Activated gamma-delta T cell treated with Interleukin-2 at 50 U/mL for 16 hours (primary cell): ENCODE measurements at regions not wholly inside any gene's neighbourhood (a gene's known extent, or its start where the extent isn't known, plus 50 kb on each side); places are given as distances from the start of the nearest gene placed in this dataset.
"Not testable (repeated sequence)": the region's sequence is repeated elsewhere in the genome, so short reads cannot be mapped to it uniquely, and the experiment has no call there.

ENCODE experiments used
- DNase-seq: peaks from one replicate; pipeline ENCODE4 v3.0.0-alpha.2; 2020

DNA sequence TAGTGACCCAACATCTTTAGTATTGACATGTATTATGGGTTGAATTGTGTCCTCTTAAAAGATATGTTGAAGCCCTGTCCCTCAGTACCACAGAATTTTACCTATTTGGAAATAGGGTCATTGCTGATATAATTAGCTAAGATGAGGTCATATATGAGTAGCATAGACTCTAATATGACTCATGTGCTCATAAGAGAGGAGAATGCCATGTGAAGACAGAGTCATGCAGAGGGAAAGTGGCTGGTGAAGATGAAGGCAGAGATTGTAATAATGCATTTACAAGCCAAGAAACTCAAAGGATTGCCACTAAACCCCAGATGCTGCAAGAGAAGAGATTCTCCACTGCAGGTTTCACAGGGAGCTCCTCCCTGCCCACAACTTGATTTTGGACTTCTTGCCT is 496.4 kb downstream of the KIF20B start:
- DNase-seq: no peak

DNA sequence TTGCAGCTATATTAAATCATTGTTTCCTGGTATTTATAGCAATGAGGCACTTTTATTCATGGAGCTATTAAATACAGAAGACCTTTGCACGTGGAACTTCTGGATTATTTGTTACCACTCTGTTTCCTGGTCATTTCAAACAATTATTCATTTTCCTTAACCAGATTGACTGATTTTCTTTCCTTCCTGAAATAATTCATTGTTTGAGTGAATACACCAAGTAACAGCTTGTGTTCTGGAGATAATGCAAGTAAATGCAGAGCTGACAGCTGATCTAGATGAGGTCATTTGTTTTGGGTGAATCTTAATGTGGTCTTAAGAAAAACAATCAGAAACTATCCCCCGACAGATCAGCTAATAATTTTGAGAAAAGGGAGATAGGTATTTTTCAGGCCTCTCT is 497.7 kb downstream of the KIF20B start:
- no peak for DNase-seq

DNA sequence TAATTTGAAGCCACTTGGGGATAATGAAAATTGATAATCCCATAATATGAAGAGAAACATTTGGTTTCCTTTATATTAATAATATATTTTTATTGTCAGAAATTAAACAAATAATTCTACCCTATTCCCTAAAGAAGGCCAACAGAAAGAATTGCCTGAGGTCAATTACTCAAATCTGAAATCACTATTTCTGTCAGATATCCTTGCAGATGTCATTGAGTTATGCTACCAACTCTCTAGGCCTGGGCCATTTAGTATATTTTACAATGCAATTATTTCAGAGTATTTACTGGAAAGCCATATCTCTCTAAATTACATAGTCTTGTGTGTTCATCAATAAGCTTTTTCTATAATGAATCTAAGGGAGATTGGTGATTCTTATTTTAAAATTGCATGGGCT is 498.1 kb downstream of the KIF20B start:
- no peak for DNase-seq

DNA sequence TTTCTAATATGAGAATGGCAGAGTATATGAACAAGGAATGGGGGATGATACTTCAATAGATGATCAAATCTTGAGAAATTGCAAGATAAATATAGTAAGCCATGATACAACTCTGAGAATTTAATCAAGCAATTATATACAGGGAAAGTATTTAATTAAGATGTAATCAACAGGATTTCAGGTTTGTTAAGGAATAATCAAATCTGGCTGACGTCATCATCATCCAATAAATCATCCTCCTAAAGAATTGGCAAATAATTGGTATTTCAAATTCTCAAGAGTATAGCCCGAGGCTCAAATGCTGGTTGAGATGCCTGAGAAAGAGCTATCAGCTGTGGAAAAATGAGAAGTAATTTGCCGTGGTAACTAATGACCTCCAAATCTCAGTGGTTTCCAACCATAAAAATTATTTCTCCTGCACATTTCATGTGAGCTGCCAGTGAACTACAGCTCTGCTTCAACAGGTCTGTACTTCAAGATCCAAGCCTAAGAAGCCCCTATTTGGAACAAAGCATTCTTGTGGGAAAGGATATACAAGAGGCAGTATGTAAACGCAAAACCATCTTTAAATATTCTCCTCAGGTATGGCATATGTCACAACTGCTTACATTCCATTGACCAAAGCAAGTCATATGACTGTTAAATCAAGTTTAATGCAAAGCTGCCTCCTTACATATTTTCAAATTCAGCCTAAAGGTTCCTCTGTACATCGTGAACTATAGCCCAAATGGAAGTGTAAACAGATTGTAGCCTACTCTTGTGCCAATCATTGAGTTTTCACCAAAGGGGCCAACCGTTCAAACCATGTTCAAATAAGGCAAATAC is 503.0 kb downstream of the KIF20B start:
- DNase-seq: no peak

DNA sequence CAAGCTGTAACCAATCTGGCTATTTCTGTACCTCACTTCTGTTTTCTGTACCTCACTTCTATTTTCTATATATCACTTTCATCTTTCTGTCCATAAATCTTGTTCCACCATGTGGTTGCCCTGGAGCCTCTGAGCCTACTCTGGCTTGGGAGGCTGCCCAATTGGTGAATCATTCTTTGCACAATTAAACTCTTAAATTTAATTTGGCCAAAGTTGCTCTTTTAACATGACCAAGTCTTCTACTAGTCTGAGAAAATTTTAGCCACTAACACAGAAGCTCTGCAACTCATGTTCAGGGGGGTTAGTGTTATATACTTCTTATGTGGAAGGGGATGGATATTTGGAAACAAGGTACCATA is 503.5 kb downstream of the KIF20B start:
- DNase-seq: no peak

DNA sequence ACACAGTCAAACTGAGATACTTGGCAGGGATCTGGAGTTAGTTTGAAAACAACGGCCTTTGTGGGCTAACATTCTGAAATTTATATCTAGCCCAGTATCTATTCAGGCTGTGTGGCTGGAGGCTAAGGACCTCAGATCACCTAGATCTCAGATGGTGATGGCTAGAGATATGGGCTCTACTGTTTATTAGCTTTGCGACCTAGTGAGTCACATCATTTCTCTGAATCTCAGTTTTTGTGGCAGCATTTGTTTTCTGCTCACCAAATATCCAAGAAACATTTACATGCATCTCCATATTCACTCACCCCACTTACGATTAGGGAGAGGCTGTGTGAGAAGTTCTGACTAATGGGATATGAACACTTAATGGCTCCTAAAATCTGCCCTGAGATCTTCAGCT is 503.9 kb downstream of the KIF20B start:
- no peak for DNase-seq

DNA sequence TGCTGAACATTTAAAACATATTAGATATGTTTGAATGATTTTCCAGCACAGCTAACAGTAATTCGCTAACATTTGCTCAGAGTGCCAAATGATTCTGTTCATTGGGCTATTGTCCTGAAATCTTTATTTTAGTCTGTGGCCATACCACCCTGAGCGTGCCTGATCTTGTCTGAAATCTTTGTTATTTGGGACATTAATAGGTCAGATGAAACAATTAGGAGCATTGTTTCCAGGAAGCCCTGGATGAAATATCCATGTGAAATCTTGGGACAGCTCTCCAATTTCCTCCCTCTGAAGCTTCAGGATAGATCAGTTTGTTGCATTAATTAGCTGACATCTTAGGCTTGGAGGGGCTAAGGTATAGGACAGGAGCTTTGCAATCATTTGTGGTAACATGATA is 512.0 kb downstream of the KIF20B start:
- no peak for DNase-seq

DNA sequence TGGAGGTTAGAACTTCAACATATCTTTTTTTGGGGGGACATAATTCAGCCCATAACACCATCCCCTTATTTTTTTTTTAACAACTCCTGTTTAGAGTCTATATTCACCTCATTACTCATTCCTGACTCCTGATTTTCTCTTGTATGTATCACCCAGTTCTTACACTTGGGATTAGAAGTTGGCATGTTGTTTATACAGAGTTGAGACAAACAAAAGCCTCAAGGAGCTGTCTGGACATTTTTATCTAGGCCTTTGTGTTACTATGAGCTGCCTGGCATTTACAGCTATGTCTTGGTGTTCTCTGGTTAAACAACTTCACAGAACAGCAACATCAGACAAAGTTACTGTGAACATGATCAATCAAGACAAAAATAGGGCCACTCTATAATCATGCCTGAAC is 517.5 kb downstream of the KIF20B start:
- DNase-seq: no peak

DNA sequence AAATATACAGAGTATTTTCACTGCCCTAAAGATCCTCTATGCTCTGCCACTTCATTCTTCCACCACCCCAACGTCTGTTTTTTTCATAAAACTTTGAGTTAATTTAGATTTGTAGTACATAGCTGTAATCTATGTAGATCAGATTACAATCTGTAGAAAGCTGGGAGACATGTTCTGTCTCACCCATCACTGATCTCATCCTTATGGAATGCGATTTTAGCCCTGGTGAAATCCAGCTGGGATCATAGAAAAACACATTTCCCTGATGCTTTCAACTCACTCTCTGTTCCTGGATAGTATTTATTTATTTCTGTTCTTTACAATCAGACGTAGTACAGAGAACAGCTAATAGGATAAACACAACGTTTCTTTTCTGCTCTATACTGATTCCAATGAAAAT is 521.0 kb downstream of the KIF20B start:
- no peak for DNase-seq

DNA sequence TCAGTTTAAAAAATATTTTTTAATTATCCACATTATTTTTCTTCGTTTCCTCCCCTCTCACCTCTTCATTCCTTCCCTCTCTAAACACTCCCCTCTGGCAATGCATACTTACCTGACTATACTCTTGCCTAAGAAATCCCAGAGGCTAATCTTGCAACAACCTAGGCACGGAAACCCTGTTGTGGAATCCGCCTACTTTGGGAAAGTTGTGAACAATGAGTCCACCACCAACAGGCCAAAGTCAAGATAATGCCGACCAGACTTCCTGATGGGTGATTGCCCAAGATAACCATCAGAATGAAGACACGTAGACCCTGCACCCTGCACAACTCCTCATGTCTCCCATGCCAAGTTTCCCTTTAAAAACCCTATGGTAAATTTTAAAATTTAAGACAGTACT is 521.5 kb downstream of the KIF20B start:
- DNase-seq: no peak

DNA sequence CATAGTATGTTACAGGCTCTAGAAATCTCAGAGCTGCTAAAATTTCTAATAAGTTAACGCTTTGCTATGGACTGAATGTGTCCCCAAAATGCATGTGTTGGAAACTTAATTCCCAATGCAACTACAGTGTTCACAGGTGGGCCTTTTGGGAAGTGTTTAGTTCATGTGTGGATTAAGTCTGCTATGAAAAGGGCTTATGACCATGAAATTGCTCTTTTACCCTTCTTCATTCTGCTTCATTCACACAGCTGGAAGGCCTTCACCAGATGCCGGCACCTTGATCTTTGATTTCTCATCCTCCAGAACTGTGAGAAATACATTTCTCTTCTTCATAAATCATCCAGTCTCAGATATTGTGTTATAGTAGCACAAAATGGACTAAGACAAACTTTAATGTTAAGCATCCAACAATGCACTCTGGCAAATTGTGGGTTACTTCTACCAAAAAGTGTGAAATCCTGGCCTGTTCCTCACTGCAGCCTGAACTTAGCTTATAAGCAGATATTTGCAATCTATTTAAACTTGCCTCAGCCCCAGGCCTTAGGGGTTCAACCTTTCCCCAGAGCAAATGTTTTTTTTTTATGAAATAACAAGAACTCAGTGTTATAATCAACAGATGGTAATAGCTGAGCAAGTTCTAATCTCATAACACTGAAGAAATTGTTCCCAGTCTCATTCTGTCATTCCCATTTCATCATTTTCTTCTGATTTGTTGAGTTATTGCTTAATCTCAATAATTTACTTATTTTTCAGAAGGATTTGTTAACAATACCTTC is 523.6 kb downstream of the KIF20B start:
- DNase-seq: no peak

DNA sequence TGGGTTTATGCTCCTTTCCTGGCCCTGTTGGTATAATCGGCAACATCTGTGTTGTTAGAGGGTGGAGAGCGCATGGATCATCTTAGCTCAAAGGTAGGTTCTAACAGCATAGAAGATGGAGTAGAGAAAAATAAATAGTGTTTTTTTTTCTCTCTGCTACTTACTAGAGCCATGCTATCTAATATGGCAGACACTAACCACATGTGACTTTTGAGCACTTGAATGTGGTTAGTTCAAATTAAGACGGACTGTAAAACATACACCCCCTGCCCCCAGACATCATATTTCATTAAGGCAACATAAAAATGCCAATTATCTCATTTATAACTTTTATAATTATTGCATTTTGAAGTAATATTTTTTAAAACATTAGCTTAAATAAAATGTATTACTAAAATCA is 525.1 kb downstream of the KIF20B start:
- DNase-seq: no peak

DNA sequence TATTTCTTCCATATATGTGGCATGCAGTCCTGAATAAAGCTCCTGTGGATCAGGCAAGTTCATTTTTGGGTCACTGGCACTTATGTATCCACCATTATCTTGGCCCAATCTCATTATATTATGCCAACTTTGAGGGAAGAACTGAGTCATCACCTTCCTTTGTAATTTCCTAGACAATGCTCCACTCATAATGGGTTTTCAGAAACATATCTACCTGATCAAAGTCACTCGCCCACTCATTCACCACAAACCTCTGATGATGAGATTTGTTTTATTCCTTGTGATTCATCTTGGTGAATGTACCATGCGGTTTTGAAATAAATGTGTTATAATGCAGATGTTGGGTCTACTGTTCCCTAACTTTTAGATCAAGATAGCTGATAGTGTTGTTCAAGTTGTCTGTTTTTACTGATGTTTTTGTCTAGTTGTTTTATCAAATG is 525.8 kb downstream of the KIF20B start:
- DNase-seq: no peak

DNA sequence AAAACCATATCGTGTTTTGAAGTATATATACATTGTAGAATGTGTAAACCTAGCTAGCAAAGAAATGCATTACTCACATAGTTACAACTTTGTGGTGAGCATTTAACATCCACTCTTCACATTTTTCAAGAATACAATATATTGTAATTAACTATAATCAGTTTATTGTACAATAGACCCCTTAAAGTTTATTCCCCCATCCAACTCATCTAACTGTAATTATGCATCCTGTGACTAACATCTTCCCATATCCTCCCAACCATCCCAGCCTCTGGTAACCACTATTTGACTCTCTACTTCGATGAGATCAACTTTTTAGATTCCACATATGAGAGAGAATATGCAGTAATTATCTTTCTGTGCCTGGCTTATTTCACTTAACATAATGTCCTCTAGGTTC is 526.4 kb downstream of the KIF20B start:
- no peak for DNase-seq

DNA sequence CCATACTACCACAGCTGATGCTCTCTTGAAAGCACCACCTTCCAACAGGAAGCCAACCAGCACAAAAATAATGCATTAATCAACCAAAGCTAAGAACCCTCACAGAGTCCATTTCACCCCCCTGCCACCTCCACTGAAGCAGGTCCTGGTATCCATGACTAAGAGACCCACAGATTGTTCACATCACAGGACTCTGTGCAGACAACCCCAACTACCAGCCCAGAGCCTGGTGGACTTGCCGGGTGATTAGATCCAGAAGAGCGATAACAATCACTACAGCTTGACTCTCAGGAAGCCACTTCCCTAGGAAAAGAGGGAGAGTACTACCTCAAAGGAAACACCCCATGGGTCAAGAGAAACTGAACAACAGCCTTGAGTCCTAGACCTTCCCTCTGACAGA is 528.1 kb downstream of the KIF20B start:
- no peak for DNase-seq

DNA sequence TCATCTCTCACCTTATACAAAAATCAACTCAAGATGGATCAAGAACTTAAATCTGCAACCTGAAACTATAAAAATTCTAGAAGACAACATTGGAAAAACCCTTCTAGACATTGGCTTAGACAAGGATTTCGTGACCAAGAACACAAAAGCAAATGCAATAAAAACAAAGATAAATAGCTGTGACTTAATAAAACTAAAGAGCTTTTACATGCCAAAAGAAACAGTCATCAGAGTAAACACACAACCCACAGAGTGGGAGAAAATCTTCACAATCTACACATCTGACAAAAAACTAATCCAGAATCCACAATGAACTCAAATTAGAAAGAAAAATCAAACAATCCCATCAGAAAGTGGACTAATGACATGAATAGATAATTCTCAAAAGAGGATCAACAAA is 532.4 kb downstream of the KIF20B start:
- not testable (repeated sequence) for DNase-seq

DNA sequence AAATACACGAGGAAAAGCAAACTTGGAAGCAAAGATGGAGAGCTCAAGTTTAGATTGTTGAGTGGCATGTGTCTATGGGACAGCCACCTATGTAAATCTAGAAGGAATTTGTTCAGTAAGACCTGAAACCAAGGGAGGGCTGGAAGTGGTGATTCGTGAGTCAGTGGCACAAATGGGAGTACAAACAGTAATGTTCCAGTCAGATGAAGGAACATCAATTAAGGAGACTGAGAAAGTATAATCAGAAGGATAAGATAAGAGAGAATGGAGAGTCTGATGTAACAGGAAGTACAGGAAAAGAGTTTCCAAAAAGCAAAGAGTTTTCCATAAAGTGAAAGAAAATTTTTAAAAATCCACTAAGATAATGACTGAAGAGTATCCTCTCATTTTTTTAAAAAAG is 544.2 kb downstream of the KIF20B start:
- no peak for DNase-seq

DNA sequence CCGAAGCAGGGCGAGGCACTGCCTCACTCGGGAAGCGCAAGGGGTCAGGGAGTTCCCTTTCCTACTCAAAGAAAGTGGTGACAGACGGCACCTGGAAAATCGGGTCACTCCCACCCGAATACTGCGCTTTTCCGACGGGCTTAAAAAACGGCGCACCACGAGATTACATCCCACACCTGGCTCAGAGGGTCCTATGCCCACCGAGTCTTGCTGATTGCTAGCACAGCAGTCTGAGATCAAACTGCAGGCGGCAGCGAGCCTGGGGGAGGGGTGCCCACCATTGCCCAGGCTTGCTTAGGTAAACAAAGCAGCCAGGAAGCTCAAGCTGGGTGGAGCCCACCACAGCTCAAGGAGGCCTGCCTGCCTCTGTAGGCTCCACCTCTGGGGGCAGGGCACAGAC is 549.4 kb downstream of the KIF20B start:
- not testable (repeated sequence) for DNase-seq

DNA sequence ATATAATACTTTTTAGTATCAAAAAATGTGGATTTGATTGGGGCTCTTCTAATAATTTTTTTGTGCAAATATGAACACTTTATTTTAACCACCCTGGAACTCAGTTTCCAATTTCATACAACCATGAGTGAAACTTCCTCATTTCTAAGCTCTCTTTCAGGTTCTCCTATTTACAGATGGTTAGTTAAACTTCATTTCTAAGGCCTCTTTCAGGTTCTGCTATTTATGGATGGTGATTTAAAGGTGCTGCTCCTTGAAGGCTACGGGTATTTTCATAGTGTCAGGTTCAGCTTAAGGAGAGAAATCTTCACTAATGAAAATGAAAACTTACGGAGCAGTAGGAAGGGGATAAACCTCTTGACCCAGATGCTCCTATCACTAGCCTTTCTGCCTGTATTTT is 568.3 kb downstream of the KIF20B start:
- no peak for DNase-seq

DNA sequence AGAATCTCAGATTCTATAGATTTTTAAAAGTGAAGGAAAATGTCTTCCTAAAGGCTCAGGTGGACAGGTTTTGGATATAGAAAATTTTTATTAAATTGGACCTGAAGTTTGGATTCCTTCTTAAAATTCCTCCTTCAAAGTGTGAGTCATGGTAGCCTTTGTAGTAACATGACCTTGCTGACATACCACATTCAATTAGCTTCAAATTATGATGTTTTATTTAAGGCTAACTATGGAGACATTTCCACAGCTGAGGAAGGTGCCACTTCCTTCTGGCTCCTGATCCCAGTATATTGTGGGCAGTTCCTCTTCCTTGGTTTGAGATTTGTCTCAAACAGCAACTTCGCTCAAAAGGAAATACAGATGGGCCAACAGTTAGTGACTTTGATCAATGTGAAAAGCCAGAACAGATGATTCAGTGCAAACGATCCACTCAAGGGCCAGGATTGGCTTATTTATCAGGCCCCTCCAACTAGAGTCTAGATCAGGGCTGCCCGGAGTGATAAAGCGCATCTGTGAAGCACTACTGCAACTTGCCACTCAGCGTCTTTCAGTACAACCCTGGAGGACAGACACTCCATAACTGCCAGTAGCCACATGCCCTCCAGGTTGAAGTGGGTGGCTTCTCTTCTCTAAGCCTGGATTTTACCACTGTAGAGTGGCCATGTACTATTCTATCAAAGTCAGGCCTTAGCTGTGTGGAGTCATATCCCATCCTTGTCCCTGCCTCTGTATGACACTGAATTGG is 573.5 kb downstream of the KIF20B start:
- DNase-seq: no peak

DNA sequence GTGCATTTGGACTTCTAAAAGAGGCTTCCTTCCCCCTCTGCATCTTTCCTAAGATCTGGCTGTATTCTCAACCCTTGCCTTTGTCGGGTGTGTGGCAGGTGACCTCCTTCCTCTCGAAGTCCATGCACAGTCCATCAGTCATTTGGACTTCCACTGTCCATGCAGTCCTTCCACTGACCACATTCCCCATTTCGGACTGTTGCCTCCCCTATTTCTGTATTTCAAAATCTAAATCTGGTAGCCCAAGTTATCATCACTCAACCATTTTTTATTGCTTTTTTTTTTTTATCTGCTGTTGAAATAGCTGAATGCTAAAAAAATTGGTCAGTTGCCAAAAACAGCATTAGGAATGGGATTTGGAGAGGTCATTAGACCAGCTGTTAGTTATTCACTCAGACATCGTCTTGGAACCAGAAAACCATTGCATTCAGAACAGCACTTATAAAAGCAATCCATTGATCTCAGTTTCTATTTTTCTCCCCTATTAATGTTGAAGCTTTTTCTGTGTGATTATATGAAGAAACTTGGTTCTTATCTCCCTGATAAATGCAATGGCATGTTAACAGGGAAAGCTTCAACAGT is 575.6 kb downstream of the KIF20B start:
- DNase-seq: no peak

DNA sequence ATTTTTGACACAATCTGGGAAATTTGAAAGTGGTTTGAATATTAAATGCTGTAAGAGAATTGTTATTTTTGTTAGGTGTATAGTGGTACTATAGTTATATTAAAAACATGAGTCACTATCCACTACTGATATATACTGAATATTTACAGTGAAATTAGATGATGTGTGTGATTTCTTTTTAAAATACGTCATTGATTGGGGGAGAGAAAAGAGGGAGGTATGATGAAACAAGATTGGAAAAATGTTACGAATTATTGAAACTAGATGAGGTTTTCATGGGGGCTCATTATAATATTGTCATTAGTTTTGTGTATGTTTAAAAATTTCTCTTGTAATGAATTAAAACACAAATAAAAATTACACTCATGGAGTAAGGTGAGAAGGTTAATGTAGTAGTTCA is 571.4 kb downstream of the HTR7 start:
- DNase-seq: no peak

DNA sequence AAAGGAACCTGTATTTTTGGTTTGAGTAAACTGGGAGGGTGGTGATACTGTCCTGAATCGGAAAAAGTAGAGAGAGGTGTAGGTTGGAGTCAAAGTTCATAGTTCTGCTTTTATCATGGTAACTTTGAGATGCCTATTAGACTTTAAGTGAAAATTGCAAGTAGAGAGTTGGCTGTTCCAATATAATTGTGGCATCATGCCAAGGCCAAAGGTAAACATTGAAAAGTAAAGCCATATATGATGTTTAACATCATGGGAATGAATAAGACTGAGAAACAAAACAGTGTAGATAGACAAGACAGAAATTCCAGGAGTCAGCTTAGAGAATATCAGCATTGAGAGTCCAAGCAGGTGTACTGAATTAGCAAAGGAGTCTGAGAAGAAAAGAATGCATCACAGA is 570.9 kb downstream of the HTR7 start:
- DNase-seq: no peak
